GM18499 (cell line): ENCODE measurements at regions not wholly inside any gene's neighbourhood (a gene's known extent, or its start where the extent isn't known, plus 50 kb on each side); places are given as distances from the start of the nearest gene placed in this dataset.

Experiments
- ATAC-seq: cut with Tn5 transposase; IDR thresholded peaks from one replicate; pipeline ENCODE4 v1.9.1; 2021; ENCODE audit warnings: moderate number of reproducible peaks; ENCODE audit not compliant: insufficient read depth, unreplicated experiment

DNA sequence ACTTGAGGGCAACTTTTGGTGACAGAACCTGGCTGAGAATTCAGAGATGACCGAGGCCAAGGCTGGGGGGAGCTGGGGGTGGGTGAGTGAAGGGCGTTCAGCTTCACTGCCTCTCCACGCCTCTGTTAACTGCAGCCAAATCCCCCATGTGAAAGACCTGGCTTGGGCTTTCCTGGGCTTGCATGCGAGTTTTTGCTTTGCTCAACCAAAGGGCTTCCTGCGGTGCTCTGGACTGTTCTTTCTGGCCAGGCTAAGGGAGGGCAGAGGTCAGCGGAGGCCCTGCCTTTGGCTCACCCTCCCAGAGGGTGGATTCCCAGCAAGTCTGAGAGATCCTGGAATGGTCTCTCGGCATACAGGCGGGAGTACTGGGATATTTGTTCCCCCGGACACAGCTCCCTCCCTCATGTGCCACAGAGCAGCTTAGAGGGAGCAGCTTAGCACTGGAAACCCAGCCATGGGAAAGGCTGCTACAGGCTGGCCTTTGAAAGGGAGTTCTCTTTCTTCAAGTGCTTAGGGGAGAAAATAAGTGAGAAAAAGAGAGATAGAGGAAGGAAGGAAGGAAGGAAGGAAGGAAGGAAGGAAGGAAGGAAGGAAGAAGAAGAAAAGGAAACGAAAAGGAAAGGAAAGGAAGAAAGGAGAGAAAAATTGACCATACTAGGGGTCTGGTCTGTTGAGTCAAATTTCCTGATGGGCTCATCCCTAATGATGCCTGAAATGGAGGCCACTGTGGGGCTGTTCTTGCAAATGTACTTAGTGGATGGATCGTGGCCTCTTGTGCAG is 158.8 kb downstream of the FGF18 start:
- no peak for ATAC-seq

DNA sequence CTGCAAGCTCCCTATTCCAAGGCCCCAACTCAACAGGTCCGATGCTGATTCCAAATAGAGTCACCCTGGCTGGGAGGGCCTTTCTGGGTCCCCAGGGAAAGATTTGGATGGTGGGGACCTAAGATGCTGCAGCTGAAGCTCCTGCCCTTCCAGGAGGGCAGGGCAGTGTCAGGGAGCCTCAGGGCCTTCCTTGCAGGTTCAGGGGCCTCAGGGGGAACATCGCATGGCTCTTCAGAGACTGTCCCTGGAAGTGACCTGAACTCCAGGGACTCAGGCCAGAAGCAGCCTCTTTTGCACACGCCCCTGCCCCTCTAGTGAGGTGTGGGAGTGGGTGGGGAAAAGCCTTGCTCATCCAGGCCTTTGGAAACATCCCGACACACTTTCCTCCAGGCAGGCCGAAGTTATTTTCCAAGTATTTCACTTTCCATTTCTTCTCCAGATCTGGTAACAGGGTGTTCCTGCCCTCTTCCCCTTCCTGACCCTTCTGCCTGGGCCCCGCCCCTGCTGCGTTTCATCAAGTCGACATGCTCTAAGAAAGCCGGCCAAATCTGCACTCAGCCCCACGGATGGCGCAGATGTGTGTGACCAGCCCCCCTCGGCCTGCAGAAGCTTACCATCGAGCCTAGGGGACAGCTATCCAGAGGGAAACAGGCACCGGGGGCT is 159.5 kb downstream of the FGF18 start:
- ATAC-seq = no peak

DNA sequence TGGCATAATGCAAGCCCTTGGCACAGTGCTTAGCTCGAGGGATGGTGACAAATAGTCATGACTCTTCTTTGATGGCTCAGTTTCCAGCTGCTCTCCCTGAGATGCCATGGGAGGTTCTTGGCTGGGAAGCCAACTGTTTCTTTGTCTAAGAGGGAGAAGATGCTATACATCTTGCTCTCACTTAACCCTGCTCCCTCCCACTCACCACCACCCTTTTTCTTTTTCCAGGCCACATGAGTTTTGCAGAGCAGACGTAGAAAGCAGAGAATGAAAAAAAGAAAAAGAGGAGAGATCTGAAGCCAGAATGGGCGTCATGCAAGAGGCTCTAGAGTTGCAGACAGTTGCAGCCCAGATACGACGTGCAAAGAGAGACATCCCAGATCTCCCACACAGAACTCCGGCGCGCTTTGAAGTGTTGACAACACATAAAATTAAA is 160.5 kb downstream of the FGF18 start:
- no peak for ATAC-seq

DNA sequence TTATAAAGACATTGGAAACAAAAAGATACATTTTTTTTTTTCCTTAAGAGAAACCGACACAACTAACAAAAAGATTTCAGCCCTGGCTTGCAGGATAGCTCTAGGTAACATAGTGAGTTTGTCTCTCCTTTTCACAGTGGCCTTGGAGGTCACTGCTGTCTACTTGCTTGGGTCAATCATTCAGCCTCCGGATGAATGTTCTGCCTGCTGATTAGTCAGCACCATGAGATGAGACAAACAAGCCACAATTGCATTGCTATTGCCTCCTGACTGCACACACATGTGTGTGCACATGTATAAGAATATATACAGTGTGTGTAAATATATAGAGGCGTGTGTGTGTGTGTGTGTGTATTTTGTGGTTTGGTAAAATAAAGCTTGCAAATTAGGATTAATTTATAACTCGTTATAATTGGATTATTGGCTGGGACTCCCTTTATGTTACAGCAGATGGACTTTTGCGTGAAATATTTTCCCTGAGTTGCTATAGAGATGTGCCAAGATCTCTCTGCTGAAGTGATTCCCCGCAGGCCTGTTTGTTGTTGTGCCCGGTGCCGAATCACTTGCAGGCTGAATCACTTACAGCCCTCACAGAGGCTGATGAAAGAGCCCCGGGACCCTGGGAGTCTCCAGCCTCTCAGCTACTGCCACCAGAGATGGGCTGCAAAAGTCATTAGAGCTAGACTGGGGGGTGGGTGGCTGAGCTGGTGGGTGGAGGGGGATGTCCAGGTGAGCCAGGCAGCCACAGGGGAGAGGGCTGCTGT is 161.2 kb downstream of the FGF18 start:
- ATAC-seq = no peak

DNA sequence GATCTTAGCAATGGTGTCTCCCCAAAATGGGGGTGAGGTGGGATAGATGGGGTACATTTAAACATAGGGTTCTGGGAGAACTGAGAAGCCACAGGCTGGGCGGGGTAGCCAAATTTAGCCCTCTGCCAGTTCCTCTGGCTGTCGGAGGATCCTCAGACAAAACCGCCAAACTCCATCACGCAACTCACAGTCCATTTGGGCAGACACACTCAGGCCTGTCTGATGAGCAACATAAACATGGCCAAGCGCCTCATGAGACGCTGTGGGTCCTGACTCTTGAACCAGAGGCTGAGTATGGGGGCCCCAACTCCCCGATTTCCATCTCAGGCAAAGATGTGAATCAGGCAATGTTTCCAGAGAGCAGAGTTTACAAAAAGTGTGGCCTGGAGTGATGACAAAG is 162.3 kb downstream of the FGF18 start:
- ATAC-seq = no peak

DNA sequence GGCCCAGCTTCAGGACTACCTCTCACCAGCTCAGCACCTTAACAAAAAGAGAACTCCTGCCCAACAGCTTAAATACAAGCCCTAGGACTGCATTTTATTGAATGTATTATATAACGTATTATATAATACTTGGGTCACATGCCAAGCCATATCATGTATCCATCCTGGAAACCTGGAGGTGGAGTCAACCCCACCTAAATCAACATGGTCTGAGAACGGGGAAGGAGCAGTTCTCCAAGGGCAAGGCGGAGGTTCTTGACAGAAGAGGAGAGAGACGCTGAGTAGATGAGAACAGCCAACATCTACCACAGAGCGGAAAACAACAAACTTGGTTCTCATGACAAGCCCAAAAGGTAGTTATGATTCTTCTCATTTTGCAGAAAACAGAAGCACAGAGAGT is 163.4 kb downstream of the FGF18 start:
- ATAC-seq = no peak

DNA sequence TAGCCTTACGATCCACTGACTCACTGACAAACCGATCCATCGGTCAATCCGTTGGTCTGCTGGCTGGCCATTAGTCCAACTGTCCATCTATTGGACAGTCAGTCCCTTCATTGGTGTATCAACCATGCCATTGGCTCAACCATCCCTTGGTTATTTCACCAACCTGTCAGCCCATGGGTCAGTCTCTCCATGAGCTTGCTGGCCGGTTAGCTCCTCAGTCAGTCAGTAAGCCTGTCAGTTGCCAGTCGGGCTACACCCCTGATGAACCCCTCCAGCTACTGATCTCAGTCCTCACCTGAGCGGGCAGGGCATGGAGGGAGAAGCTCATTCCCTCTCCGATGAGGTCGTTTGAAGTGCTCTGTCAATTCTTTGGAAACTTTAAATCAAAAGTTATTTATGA is 166.5 kb downstream of the FGF18 start:
- no peak for ATAC-seq

DNA sequence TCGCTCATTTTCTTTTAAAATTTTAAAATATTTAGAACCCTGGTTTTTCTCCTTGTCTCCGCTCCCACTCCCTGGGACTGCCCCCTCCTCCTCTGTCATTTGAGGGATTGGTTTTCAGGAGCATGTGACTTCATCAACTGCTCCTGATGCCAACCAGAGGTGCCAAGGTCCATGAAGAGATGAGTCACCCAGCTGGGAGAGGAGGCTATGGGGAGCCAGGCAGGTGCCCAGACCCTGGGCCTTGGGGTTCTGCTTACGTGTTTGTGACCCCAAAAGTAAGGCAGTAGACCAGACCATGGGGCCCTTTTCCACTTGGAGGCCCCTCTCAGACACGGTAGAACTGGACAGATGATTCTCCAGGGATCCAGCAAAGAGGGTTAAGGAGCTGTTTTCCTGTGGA is 167.0 kb downstream of the FGF18 start:
- ATAC-seq = no peak

DNA sequence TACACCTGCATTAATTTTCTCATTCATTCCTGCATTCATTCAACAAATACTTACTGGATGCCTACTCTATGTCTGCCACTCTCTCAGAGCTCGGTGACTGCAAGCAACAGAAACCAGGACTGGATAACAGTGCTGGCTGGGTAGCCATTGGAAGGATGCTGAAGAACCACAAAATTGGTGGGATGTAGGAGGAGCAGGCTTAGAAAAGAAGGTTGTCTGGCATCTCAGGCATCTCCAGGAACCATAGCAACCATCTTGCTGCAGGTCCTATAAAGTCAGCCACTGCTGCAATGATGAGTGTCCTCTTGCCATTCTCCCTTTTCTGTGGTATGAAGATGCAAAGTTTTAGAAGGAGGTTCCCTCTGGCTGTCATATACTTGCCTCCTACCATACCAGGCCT is 168.6 kb downstream of the FGF18 start:
- ATAC-seq = no peak

DNA sequence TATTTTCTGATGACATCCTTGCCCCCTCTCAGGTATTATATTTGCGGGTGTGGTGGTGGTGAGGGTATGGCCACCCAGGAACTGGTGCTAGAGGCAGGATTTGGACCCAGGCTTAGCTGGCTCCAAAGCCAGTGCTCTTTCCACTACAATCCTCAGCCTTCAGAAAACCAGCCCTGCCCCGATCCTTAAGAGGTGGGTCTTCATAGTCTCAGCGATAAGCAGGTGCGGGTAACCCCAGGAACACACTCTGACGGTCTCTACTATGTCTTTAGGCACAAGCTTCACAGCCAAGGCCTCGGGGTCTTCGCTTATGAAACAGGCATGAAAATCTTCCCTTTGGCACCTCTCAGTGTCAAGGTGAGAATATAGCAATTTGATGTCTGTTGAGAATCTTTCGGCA is 169.3 kb downstream of the FGF18 start:
- no peak for ATAC-seq

DNA sequence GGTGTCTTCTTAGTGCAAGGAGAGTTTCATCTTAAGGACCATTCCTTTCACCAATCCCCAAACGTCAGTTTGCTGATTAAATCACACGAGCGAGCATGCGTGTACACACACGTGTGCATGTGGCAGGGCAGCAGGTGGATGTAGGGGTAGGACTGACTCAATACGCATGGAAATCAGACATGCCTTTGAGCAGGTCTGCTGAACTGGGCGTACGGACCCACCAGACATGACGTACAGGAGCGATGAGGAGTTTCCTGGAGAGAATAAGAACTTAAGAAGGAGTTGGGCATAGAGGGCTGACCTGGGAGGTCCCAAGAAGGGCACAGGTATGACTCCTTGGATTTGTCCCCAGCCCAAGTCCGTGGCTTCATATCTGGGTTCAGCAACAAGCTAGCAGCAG is 170.0 kb downstream of the FGF18 start:
- no peak for ATAC-seq

DNA sequence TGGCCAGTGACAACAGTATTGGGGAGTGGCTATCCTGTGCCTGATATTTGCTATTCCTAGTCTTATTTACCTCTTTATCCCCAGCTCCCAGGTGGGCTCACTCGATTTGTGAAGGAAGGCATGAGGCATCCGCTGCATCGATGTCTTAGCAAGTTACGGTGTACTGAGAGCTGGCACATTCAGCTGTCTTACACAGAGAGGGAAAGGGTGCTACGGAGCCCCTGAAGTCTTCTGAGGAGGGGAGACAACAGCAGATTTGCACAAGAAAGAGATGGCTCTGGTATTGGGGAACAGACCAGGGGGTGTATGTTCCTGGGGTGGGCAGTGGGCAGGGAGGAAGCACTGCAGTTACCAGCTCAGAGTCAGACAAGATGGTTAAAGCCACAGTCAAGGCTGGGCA is 172.6 kb downstream of the FGF18 start:
- ATAC-seq = no peak

DNA sequence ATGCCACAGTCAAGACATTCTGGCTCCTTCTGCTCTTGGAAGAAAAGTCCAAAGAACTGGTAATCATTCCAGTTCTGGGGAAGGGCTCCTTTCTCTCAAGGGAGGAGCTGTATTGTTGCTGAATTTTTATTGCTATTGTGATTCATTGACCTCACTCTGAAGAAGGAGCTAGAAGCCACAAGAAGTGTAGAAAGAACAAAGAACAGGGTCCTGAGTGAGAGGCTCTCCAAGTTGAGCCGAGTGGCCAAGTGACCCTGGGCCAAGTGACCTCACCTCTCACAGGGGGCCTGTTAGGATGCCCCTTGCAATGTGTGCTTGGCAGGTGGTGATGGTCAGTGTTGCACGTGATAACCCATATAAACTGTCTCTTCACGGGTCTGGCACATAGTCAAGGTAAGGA is 173.3 kb downstream of the FGF18 start:
- ATAC-seq = no peak

DNA sequence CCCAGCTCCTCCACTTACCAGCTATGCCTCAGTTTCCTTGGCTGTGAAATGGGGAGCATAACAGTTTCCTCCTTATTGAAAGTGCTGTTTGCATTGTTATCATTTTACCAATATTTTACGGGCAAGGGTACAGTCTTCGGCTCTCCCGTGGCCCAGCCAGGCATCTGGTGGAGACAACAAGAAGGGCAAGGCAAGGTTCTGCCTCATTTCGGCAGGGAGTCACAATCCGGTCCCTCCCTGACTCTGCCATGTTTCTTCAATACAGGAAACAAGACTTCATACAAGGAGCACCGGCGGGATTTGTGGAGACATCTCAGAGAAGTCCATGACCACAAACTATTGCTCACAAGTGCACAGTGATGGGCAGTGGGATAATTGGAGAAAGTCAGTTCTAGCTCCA is 174.0 kb downstream of the FGF18 start:
- no peak for ATAC-seq

DNA sequence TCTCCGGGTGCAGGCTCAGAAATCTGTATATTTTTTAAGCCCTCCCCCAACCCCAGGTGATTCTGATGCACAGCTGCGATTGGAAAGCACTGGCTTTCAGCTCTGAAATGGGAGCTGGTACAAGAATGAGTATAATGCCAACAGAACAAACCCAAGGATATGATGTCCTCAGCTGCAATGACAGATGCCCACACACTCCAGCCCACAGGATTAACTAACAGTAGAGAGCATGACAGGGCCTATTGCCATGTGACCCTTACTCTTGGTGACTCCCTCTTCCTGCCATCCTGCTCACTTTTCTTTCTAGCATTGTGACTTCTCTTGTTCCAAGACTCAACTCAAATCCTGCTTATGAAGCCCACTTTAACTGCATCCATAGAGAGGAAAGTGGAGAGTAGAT is 174.5 kb downstream of the FGF18 start:
- ATAC-seq = no peak

DNA sequence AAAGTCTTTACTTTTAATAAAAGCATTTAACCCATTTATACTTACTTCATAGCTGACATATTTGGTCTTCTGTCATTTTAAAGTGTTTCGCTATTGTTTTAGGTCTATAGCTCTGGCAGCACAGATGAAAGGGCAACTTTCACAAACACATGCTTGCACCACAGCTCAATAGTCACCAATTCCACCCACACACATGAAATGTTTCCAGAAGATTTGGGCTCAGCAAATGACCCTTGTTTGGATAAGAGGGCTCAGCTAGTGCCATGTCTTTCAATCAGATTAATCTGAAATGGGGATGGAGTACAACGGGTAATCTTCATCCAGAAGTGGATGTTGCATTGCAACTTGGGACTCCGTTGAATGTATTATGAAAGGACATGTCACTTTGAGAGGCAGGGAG is 176.0 kb downstream of the FGF18 start:
- no peak for ATAC-seq

DNA sequence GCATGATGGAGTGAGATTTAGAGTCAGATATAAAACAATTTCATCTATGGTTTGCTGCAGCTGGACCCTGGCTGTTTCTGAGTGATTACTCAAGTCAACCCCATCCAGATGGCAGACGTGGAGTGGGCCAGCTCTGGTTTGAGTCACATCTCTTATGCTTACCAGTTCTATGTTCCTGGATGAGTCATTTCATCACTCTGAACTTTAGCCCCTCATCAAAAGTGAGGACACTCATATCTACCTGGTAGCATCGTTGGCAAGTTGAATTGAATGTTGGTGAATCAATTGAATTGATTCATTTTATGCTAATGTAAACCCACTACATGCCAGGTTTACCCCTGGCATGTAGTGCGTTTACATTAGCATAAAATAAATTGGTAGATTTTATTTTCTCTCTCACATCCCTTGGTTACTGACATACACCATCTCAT is 176.4 kb downstream of the FGF18 start:
- no peak for ATAC-seq

DNA sequence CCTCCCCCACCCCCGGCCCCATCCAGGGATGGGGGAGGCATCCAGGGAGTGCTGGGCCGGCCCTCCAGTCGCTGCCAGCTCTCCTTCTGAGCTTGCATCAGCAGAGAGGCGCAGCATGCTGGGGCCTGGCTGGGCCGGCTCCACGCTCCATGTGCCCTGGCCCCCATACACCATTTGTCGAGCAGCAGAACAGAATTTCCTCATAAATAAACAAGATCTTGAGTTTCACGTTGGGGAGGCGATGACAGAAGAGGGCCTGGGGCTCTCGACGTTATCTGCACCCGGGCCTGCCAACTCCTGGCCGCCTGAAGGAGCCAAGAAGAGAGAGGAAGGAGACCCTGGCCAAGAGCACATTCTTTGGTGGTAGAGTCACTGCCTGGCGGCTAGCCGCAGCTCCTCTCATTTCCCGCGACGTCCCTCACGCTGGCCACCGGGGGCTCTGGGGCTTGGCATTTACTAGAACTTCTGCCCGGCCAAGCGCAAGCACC is 177.0 kb downstream of the FGF18 start:
- no peak for ATAC-seq

DNA sequence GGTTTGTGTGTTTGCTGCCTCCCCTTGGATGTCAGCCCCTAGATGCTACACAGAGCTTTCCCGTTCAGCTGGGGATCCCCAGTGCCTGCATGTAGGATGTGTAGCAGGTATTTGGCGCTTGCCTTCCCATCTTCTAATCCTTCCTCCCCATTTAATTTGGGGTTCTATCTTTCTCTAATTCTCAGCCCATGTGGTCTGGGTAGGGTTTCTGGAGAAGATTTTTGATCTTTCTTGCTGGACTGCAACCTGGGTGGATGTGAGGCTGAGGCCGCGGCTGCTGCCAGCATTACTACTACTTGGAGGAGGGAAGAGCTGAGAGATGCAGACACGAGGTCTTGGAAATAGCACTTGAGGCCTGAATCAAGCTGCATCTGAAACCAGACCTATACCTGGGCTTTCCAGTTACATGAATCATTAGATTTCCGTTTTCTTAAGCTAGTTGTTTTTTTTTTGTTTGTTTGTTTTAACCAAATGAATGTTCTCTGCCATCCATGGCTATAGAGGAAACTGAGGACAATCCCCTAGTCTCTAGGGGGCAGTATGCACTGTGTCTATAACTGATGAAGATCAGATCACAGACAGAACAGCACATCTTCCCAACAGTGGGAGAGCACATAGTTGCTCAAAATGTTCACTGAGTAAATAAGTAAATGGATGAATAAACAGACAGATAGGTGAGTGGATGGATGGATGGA is 178.6 kb downstream of the FGF18 start:
- no peak for ATAC-seq

DNA sequence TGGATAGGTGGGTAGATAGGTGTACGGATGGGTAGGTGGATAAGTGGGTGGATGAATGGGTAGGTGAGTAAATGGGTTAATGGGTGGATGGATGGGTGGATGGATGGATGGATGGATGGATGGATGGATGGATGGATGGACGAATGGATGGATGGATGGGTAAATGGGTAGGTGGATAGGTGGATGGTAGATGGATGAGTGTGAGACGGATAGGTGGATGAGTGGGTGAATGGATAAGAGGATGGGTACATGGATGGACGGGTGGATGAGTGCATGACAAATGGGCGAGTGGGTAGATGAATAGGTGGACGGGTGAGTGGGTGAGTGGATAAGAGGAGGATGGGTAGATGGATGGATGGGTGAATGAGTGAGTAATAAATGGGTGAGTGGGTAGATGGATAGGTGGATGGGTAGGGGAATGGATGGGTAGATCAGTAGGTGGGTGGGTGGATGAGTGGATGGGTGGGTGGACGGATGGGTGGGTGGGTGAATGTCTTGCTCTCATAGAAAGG is 179.2 kb downstream of the FGF18 start:
- no peak for ATAC-seq
